ENCODE measurements at regions not wholly inside any gene's neighbourhood (a gene's known extent, or its start where the extent isn't known, plus 50 kb on each side); places are given as distances from the start of the nearest gene placed in this dataset.

DNA sequence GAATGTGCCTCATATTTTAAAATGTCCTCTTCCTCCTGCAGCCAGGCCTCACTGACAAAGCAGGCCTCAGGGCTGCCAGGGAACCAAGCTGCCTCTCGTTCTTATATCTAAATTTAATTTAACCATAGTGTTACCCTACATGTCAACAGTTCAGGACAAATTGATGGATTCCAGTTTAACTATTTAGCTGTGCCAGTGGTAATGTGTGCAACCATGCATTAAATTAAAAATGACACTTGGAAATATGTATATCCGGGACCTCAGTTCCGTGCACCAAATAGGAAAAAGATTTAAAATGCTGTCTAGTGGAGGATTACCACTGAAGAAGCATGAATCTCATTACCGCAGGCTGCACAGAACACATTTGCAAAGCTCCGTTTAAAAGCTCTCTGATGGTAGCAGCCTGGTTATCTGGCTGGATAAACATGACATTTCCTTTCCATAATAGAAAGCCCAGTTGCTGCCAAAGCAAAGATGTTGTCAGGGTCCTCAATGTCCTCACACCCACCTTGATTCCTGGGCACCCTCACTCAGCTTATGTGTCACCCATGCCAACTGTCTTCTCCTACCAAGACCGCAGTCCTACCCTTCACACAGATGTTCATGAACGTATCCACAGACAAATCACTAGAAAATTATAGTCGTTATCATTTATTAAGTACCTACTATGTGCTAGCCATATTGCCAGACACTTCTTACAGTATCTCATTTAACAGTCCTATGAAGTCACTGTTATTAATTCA, 73.3 kb upstream of the FRMD4A start:
- POLR2A ChIA-PET: no interaction called here
- CTCF ChIA-PET: no interaction called here
- intact Hi-C loops (cut with micrococcal nuclease): no loop called here
- Histone ChIP-seq H3K4me2 (replicated peaks; ENCODE audit: low read depth, low read length, poor library complexity, severe bottlenecking) (no peak overlapping the region), H3K79me2 (ENCODE audit: control insufficient read depth, insufficient read depth, low read length) (no peaks in the 10 kb centered on the region), H2AFZ (ENCODE audit: insufficient read depth, low read depth, low read length, poor library complexity, severe bottlenecking) (no peak overlapping the region), H3K4me1 (ENCODE audit: control insufficient read depth in 2 of 2, insufficient read depth in 2 of 2, low read length in 2 of 2) (peaks cover 0 to 8% of the 10 kb centered on the region in 2 donors), H3K27me3 (replicated peaks in 1 of 4; ENCODE audit: control extremely low read depth in 1 of 4, control insufficient read depth in 3 of 4, insufficient read depth in 4 of 4, low read length in 3 of 4) (peaks cover 0 to 14% (median 4%) of the 10 kb centered on the region in 4 experiments), H3K9me3 (ENCODE audit: control extremely low read depth in 1 of 3, control insufficient read depth in 2 of 3, insufficient read depth in 1 of 3, low read length in 2 of 3) (no peaks in the 10 kb centered on the region), H3K36me3 (replicated peaks in 1 of 2; ENCODE audit: control extremely low read depth in 1 of 2, control insufficient read depth in 1 of 2, extremely low read depth in 1 of 2, insufficient read depth in 2 of 2, low read length in 1 of 2) (no peaks in the 10 kb centered on the region), H4K20me1 (ENCODE audit: control insufficient read depth, insufficient read depth, low read length, poor library complexity, severe bottlenecking) (no peaks in the 10 kb centered on the region), H3K27ac (ENCODE audit: low read length in 2 of 2) (no peak overlapping the region), H3K4me3 (ENCODE audit: control extremely low read depth in 1 of 5, extremely low read depth in 1 of 5, insufficient read depth in 1 of 5, low read depth in 2 of 5, low read length in 4 of 5) (no peak overlapping the region), H3K9ac (ENCODE audit: low read length) (no peak overlapping the region)
- no peak overlapping the region for H3K27ac Mint-ChIP-seq
- no peak overlapping the region for H3K4me3 Mint-ChIP-seq
- 90% methylated on average over 6 of the region's 8 CpGs for WGBS (ENCODE audit: insufficient coverage)
- no peak for DNase-seq
- peaks cover 10% of the 10 kb centered on the region for H3K4me1 Mint-ChIP-seq
- no peaks in the 10 kb centered on the region for H3K9me3 Mint-ChIP-seq (ENCODE audit: insufficient read depth)
- ATAC-seq (ENCODE audit: low read depth): no peak
- peaks cover 52% of the 10 kb centered on the region for H3K27me3 Mint-ChIP-seq
- TF ChIP-seq, protein P1, sequence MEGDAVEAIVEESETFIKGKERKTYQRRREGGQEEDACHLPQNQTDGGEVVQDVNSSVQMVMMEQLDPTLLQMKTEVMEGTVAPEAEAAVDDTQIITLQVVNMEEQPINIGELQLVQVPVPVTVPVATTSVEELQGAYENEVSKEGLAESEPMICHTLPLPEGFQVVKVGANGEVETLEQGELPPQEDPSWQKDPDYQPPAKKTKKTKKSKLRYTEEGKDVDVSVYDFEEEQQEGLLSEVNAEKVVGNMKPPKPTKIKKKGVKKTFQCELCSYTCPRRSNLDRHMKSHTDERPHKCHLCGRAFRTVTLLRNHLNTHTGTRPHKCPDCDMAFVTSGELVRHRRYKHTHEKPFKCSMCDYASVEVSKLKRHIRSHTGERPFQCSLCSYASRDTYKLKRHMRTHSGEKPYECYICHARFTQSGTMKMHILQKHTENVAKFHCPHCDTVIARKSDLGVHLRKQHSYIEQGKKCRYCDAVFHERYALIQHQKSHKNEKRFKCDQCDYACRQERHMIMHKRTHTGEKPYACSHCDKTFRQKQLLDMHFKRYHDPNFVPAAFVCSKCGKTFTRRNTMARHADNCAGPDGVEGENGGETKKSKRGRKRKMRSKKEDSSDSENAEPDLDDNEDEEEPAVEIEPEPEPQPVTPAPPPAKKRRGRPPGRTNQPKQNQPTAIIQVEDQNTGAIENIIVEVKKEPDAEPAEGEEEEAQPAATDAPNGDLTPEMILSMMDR (IDR thresholded peaks at IDR 0.05): no peak
- TF ChIP-seq EZH2 (IDR thresholded peaks at IDR 0.05; ENCODE audit: borderline replicate concordance, insufficient read depth, low read depth, low read length, poor library complexity, severe bottlenecking): no peak

DNA sequence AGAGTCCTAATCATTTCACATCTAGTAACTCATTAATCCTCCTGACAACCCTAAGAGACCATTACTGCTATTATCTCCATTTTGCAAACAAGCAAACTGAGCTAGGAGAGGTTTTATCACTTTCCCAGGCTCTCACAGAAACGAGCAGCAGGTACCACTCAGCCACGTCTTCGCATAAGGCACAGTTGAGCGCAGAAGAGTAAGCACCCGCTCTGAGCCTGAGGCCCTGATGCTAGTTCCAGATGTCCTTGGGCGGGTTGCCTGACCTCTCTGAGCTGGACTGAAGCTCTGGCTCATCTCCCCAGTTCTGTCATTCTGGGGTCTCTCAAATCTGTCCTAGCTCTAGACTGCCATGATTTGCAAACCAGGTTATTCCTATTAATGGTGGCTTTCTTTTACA, 72.6 kb upstream of the FRMD4A start:
- Histone ChIP-seq H3K36me3 (replicated peaks in 1 of 2; ENCODE audit: control extremely low read depth in 1 of 2, control insufficient read depth in 1 of 2, extremely low read depth in 1 of 2, insufficient read depth in 2 of 2, low read length in 1 of 2) (no peaks in the 10 kb centered on the region), H3K4me3 (ENCODE audit: control extremely low read depth in 1 of 5, extremely low read depth in 1 of 5, insufficient read depth in 1 of 5, low read depth in 2 of 5, low read length in 4 of 5) (no peak overlapping the region), H3K9ac (ENCODE audit: low read length) (no peak overlapping the region), H3K27me3 (replicated peaks in 1 of 4; ENCODE audit: control extremely low read depth in 1 of 4, control insufficient read depth in 3 of 4, insufficient read depth in 4 of 4, low read length in 3 of 4) (peaks cover 0 to 14% (median 4%) of the 10 kb centered on the region in 4 experiments), H3K27ac (ENCODE audit: low read length in 2 of 2) (no peak overlapping the region), H2AFZ (ENCODE audit: insufficient read depth, low read depth, low read length, poor library complexity, severe bottlenecking) (no peak overlapping the region), H3K9me3 (ENCODE audit: control extremely low read depth in 1 of 3, control insufficient read depth in 2 of 3, insufficient read depth in 1 of 3, low read length in 2 of 3) (no peaks in the 10 kb centered on the region), H3K79me2 (ENCODE audit: control insufficient read depth, insufficient read depth, low read length) (no peaks in the 10 kb centered on the region), H3K4me2 (replicated peaks; ENCODE audit: low read depth, low read length, poor library complexity, severe bottlenecking) (no peak overlapping the region), H4K20me1 (ENCODE audit: control insufficient read depth, insufficient read depth, low read length, poor library complexity, severe bottlenecking) (no peaks in the 10 kb centered on the region), H3K4me1 (ENCODE audit: control insufficient read depth in 2 of 2, insufficient read depth in 2 of 2, low read length in 2 of 2) (peaks cover 0 to 7% of the 10 kb centered on the region in 2 donors)
- DNase-seq: no peak
- H3K4me3 Mint-ChIP-seq: no peak overlapping the region
- intact Hi-C loops (cut with micrococcal nuclease): no loop called here
- no peaks in the 10 kb centered on the region for H3K9me3 Mint-ChIP-seq (ENCODE audit: insufficient read depth)
- ChIA-PET POLR2A (no interaction called here), CTCF (no interaction called here)
- ATAC-seq (ENCODE audit: low read depth): no peak
- H3K27ac Mint-ChIP-seq: no peak overlapping the region
- H3K27me3 Mint-ChIP-seq: peaks cover 55% of the 10 kb centered on the region
- H3K4me1 Mint-ChIP-seq: peaks cover 7% of the 10 kb centered on the region
- TF ChIP-seq, protein P1 (IDR thresholded peaks at IDR 0.05): no peak
- no peak for TF ChIP-seq EZH2 (IDR thresholded peaks at IDR 0.05; ENCODE audit: borderline replicate concordance, insufficient read depth, low read depth, low read length, poor library complexity, severe bottlenecking)
- 87% methylated on average over 6 of the region's 6 CpGs for WGBS (ENCODE audit: insufficient coverage)

Data from B cell (primary cell).